Body of pancreas (tissue), 4 donors: ENCODE measurements at regions not wholly inside any gene's neighbourhood (a gene's known extent, or its start where the extent isn't known, plus 50 kb on each side); places are given as distances from the start of the nearest gene placed in this dataset.

Source experiments
- ATAC-seq: fragments of 150-250 bp; one replicate; pipeline ENCODE4 v1.9.1; 2016
- DNase-seq, 4 donors: peaks; one replicate each; pipeline ENCODE4 v3.0.0-alpha.2; 2019
- H3K27ac ChIP-seq, 4 donors: fragments of 200-600 bp; sonication (generic); 1 replicate in 3 of 4; 2 replicates in 1 of 4; pipeline versions ENCODE4 v1.5.1 to v1.6.1; 2016 to 2019; ENCODE audit warnings: mild to moderate bottlenecking in 1 of 4, mixed read lengths in 1 of 4, moderate library complexity in 1 of 4
- H3K27me3 ChIP-seq, 2 donors: fragments of 200-600 bp; sonication (generic); one replicate each; pipeline ENCODE4 v1.6.0; 2016; ENCODE audit warnings: mild to moderate bottlenecking in 1 of 2
- H3K36me3 ChIP-seq, 2 donors: fragments of 200-600 bp; sonication (generic); replicated peaks in 1 of 2; 2 replicates each; pipeline ENCODE4 v1.5.1; 2016; ENCODE audit warnings: low read depth in 2 of 2; ENCODE audit not compliant: insufficient read depth in 1 of 2
- H3K4me1 ChIP-seq: fragments of 200-600 bp; sonication (generic); one replicate; pipeline ENCODE4 v1.6.0; 2016
- H3K4me3 ChIP-seq, 2 donors: fragments of 200-600 bp; sonication (generic); 1 replicate in 1 of 2; 2 replicates in 1 of 2; pipeline ENCODE4 v1.5.1; 2016 to 2019
- H3K9me3 ChIP-seq, 3 donors: fragments of 200-600 bp; sonication (generic); 1 replicate in 2 of 3; 2 replicates in 1 of 3; pipeline ENCODE4 v1.5.1; 2016
- POLR2A ChIP-seq, 3 donors: fragments of 450-650 bp; IDR thresholded peaks; one replicate each; pipeline ENCODE4 v1.6.1; 2016; ENCODE audit warnings: antibody characterized with exemption in 3 of 3, mild to moderate bottlenecking in 2 of 3
- WGBS, 2 donors: methylation state at CpG; one replicate each; pipeline ENCODE4 v1.1.5; 2017; 5-methylcytosine and 5-hydroxymethylcytosine counted together
- intact Hi-C: fragments of 100-400 bp; cut with DNase I; formaldehyde crosslinking; loops from one replicate; pipeline ENCODE4 v1.15.1; 2023
- TF ChIP-seq, protein P1 (sequence below), 7 experiments: fragments of 450-650 bp in 4 of 7; fragments of 200-600 bp in 3 of 7; sonication (generic) in 3 of 7; IDR thresholded peaks; one replicate each; pipeline ENCODE4 v1.5.1; 2016 to 2019; ENCODE audit warnings: antibody characterized with exemption in 7 of 7

DNA sequence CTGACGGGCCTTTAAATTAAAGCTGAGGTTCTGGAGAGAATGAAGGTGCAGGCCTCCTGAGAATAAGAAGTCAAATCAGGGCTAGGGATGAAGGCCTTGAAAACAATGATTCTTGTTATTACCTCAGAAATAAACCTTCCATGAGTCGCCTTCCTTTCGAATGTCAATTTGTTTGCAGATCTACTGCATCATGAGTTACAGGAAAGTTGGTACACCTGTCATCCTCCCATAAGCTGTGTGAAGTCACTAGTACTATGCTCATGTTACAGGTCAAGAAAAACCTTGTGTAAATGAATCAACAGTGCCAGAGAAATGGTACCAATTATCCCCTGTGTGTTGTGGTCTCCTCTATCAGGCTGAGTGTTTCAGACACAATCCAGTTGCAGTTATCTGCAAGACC is 281.2 kb upstream of the PLXNA2 start:
- Histone ChIP-seq H3K36me3 (no peaks in the 10 kb centered on the region), H3K9me3 (no peaks in the 10 kb centered on the region), H3K4me1 (no peaks in the 10 kb centered on the region), H3K27ac (no peak overlapping the region), H3K4me3 (no peak overlapping the region), H3K27me3 (no peaks in the 10 kb centered on the region)
- TF ChIP-seq, protein P1, sequence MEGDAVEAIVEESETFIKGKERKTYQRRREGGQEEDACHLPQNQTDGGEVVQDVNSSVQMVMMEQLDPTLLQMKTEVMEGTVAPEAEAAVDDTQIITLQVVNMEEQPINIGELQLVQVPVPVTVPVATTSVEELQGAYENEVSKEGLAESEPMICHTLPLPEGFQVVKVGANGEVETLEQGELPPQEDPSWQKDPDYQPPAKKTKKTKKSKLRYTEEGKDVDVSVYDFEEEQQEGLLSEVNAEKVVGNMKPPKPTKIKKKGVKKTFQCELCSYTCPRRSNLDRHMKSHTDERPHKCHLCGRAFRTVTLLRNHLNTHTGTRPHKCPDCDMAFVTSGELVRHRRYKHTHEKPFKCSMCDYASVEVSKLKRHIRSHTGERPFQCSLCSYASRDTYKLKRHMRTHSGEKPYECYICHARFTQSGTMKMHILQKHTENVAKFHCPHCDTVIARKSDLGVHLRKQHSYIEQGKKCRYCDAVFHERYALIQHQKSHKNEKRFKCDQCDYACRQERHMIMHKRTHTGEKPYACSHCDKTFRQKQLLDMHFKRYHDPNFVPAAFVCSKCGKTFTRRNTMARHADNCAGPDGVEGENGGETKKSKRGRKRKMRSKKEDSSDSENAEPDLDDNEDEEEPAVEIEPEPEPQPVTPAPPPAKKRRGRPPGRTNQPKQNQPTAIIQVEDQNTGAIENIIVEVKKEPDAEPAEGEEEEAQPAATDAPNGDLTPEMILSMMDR (IDR thresholded peaks at IDR 0.05): no peak
- TF ChIP-seq POLR2A (IDR thresholded peaks at IDR 0.05): no peak
- WGBS, 2 donors: 37 to 41% methylated on average over 3 of the region's 3 CpGs
- ATAC-seq: no peak
- intact Hi-C loops: no loop called here
- DNase-seq: no peak

DNA sequence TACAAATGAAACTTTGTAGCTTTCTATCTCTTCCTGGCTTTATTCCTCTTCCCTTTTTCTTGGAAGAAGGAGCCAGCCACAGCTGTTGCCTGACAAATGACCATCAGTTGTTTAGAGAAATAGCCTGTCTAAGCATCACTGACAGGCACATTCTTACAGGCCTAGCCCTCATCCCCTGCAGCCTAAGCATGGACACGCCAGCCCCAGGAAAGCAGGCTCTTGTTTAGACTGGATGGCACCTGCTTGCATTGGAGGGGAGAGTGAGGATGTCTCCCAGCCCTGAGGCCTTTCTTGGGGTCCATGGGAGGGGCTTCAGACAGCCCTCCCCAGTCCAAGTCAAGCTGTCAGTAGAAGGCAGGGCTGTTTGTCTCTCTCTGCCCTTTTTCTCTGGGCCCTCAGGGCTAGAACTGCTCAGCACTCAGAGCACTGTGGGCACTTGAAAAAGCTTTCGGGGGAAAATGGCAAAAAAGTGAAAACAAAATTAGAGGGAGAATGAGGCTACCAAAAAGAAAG is 282.5 kb upstream of the PLXNA2 start:
- TF ChIP-seq, protein P1 (IDR thresholded peaks at IDR 0.05): no peak
- no peak for TF ChIP-seq POLR2A (IDR thresholded peaks at IDR 0.05)
- no peaks in the 10 kb centered on the region for H3K4me1 ChIP-seq
- WGBS, 2 donors: 74 to 91% methylated on average over 1 to 2 of the region's 2 CpGs
- no peak overlapping the region for H3K4me3 ChIP-seq
- intact Hi-C loops: no loop called here
- no peak overlapping the region for H3K27ac ChIP-seq
- H3K27me3 ChIP-seq: no peaks in the 10 kb centered on the region
- H3K9me3 ChIP-seq: no peaks in the 10 kb centered on the region
- ATAC-seq (no peak), DNase-seq (no peak)
- H3K36me3 ChIP-seq: no peaks in the 10 kb centered on the region

DNA sequence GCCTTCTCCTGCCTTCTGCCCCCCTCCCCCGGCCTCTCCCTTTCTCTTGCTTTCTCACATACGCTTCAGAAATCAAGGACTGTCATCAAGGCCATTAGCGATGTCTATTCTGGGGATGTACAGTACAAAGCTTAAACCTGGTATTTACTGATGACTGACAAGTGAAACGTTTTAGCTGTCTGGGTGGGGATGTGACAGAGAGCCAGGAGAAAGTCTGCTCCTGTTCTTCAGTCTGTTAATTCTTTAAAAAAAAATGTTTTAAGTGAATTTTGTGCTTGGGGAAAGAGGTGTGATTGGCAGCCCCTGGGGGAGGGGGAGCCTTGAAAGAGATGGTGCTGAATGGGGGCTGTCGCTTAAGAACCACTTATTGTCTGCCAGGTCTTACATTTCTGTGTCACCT is 283.0 kb upstream of the PLXNA2 start:
- intact Hi-C loops: no loop called here
- Histone ChIP-seq H3K27me3 (no peaks in the 10 kb centered on the region), H3K4me3 (no peak overlapping the region), H3K9me3 (no peaks in the 10 kb centered on the region), H3K27ac (no peak overlapping the region), H3K36me3 (no peaks in the 10 kb centered on the region), H3K4me1 (no peaks in the 10 kb centered on the region)
- WGBS, 2 donors: 67 to 73% methylated on average over 5 of the region's 5 CpGs
- no peak for ATAC-seq
- DNase-seq: no peak
- no peak for TF ChIP-seq POLR2A (IDR thresholded peaks at IDR 0.05)
- TF ChIP-seq, protein P1 (IDR thresholded peaks at IDR 0.05): no peak

DNA sequence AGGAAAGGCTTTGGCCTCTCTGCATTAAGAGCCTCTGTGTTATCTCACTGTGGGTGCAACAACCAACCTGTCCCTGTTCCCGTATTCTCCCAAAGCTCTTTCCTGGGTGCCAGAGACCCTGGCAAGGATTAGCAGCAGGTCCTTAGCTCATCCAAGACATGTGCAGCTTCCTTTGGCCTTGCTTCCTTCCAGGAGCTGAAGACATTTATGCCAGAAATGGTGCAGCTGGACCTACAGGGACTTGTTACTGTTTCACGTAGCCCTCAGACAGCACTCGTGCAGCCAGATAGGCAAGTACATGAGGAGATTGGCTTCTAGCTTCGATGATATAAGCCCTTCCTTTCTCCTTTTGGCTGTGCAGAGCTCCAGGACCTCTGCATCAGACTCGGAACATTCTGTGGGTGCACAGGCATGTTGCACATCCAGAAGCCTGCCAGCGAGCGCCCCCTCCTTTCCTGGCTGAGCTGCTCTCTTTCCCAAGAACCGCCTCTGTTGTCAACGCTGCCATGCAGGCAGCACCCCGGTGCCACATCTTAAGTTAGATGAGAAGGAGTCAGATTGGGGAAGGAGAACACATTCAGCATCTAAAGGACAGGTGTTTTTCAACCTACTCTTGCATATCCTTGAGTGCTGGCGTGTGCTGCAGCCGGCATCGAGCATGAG is 284.5 kb upstream of the PLXNA2 start:
- no peaks in the 10 kb centered on the region for H3K4me1 ChIP-seq
- intact Hi-C loops: no loop called here
- H3K9me3 ChIP-seq: no peaks in the 10 kb centered on the region
- DNase-seq (no peak), ATAC-seq (no peak)
- no peak overlapping the region for H3K4me3 ChIP-seq
- WGBS, 2 donors: 58 to 59% methylated on average over 13 of the region's 13 CpGs
- H3K36me3 ChIP-seq: no peaks in the 10 kb centered on the region
- no peaks in the 10 kb centered on the region for H3K27me3 ChIP-seq
- TF ChIP-seq, protein P1 (IDR thresholded peaks at IDR 0.05): no peak
- no peak for TF ChIP-seq POLR2A (IDR thresholded peaks at IDR 0.05)
- H3K27ac ChIP-seq: no peak overlapping the region
